ENCODE measurements at regions not wholly inside any gene's neighbourhood (a gene's known extent, or its start where the extent isn't known, plus 50 kb on each side); places are given as distances from the start of the nearest gene placed in this dataset.
"Not testable (repeated sequence)": the region's sequence is repeated elsewhere in the genome, so short reads cannot be mapped to it uniquely, and the experiment has no call there.

- no peak for TF ChIP-seq HIC2 (CRISPR knock-in tag; IDR thresholded peaks at IDR 0.05; ENCODE audit: low read depth)
- TF ChIP-seq ZNF251 (CRISPR knock-in tag; IDR thresholded peaks at IDR 0.05): no peak
- no peak for TF ChIP-seq ZNF775 (CRISPR knock-in tag; IDR thresholded peaks at IDR 0.05; ENCODE audit: borderline replicate concordance)
These were observed 330.3 kb downstream of the HGF start (continued) for GRCh38 chr7:81439591-81439990.

GRCh38 chr7:81437160-81437559, 332.7 kb downstream of the HGF start:
- FAIRE-seq; H3K36me3 ChIP-seq (replicated peaks in 1 of 2; ENCODE audit: control insufficient read depth in 1 of 2, insufficient read depth in 2 of 2, low read length in 2 of 2); H4K20me1 ChIP-seq (ENCODE audit: insufficient read depth, low read length); H3K27me3 ChIP-seq (ENCODE audit: control insufficient read depth in 1 of 2, insufficient read depth in 2 of 2, low read length in 2 of 2); DNase-seq (ENCODE audit: low spot score); H3K9me3 ChIP-seq (ENCODE audit: low read length); H2AFZ ChIP-seq (ENCODE audit: low read length); H3K9ac ChIP-seq (ENCODE audit: insufficient read depth, low read depth, low read length); CTCF ChIA-PET (ENCODE audit: low intra/inter-chr PET ratio, low total read pairs); H3K4me3 ChIP-seq (replicated peaks in 1 of 3; ENCODE audit: insufficient read depth in 1 of 3, low read depth in 2 of 3, low read length in 3 of 3); H3K4me2 ChIP-seq (ENCODE audit: low read depth, low read length); H3K79me2 ChIP-seq (ENCODE audit: insufficient read depth, low read length); in situ Hi-C loops (cut with HindIII; ENCODE audit: extremely low pct_ligation_motif_present, low pct_unique_long_range_greater_than_20kb); H3K27ac ChIP-seq (ENCODE audit: extremely low read length, insufficient read depth, low read length); ATAC-seq; H3K4me1 ChIP-seq (ENCODE audit: insufficient read depth, low read length); BruUV-seq (replicated peaks); intact Hi-C loops (cut with micrococcal nuclease; ENCODE audit: unreplicated experiment); POLR2A ChIA-PET: not testable (repeated sequence)
- WGBS (ENCODE audit: low lambda C conversion rate): no CpG with 5 or more reads among the region's 29 CpGs

- Histone ChIP-seq H3K27me3 (ENCODE audit: control insufficient read depth in 1 of 2, insufficient read depth in 2 of 2, low read length in 2 of 2) (no peaks in the 10 kb centered on the region), H3K4me1 (ENCODE audit: insufficient read depth, low read length) (no peaks in the 10 kb centered on the region), H3K4me3 (replicated peaks in 1 of 3; ENCODE audit: insufficient read depth in 1 of 3, low read depth in 2 of 3, low read length in 3 of 3) (no peak overlapping the region), H2AFZ (ENCODE audit: low read length) (no peak overlapping the region), H3K9me3 (ENCODE audit: low read length) (no peaks in the 10 kb centered on the region), H4K20me1 (ENCODE audit: insufficient read depth, low read length) (no peaks in the 10 kb centered on the region), H3K79me2 (ENCODE audit: insufficient read depth, low read length) (no peaks in the 10 kb centered on the region), H3K36me3 (replicated peaks in 1 of 2; ENCODE audit: control insufficient read depth in 1 of 2, insufficient read depth in 2 of 2, low read length in 2 of 2) (no peaks in the 10 kb centered on the region), H3K4me2 (ENCODE audit: low read depth, low read length) (no peak overlapping the region), H3K27ac (ENCODE audit: extremely low read length, insufficient read depth, low read length) (no peak overlapping the region), H3K9ac (ENCODE audit: insufficient read depth, low read depth, low read length) (no peak overlapping the region)
- WGBS (ENCODE audit: low lambda C conversion rate): 0% methylated on average over 2 of the region's 3 CpGs
- intact Hi-C loops (cut with micrococcal nuclease; ENCODE audit: unreplicated experiment) (no loop called here), in situ Hi-C loops (cut with HindIII; ENCODE audit: extremely low pct_ligation_motif_present, low pct_unique_long_range_greater_than_20kb) (no loop called here)
- CTCF ChIA-PET (ENCODE audit: low intra/inter-chr PET ratio, low total read pairs): no interaction called here
- DNase-seq (ENCODE audit: low spot score): no peak
- no peak for ATAC-seq
- BruUV-seq (replicated peaks): no TSS peak
- POLR2A ChIA-PET: no interaction called here
- no peak for TF ChIP-seq PRDM15 (CRISPR knock-in tag; IDR thresholded peaks at IDR 0.05)
- TF ChIP-seq CEBPB (IDR thresholded peaks at IDR 0.05; ENCODE audit: borderline replicate concordance, low read depth, low read length): 0 out of 2 replicates have a peak, but pooled peaks have one; percentile 12
- TF ChIP-seq CHD2 (IDR thresholded peaks at IDR 0.05; ENCODE audit: low read depth, low read length): no peak
- no peak for TF ChIP-seq KDM2A (CRISPR knock-in tag; IDR thresholded peaks at IDR 0.05; ENCODE audit: borderline replicate concordance, low read depth)
- no peak for FAIRE-seq
These were observed 336.0 kb downstream of the HGF start for GRCh38 chr7:81433692-81434331.

Data from HepG2 (cell line).